ENCODE measurements at regions not wholly inside any gene's neighbourhood (a gene's known extent, or its start where the extent isn't known, plus 50 kb on each side); places are given as distances from the start of the nearest gene placed in this dataset.

GRCh38 chr16:86067516-86067915, 168.6 kb downstream of the IRF8 start:
- no peak for TF ChIP-seq CTCF (IDR thresholded peaks at IDR 0.05)
- TF ChIP-seq POLR2A (IDR thresholded peaks at IDR 0.05) = no peak

All from lower leg skin (tissue), 3 donors.